MCF 10A (cell line): ENCODE measurements at regions not wholly inside any gene's neighbourhood (a gene's known extent, or its start where the extent isn't known, plus 50 kb on each side); places are given as distances from the start of the nearest gene placed in this dataset.

Experiments used
- BruUV-seq: library from RNA; stranded (reverse); fragments of 400-500 nt; replicated peaks from 2 replicates; lab custom pipeline; 2021; lab: Mats Ljungman, UMichigan
- CTCF ChIA-PET: fragments of 300-600 bp; sonication (Branson Sonifier 250); formaldehyde crosslinking; extraction: SDS; loops from one replicate; lab custom pipeline; 2021; ENCODE audit warnings: antibody characterized with exemption, inconsistent platforms; lab: Yijun Ruan, JAX
- POLR2A ChIA-PET: fragments of 300-600, 350-650 bp; sonication (Branson Sonifier 250); formaldehyde crosslinking; extraction: SDS; loops from one replicate; lab custom pipeline; 2020; ENCODE audit warnings: antibody characterized with exemption, inconsistent platforms; lab: Yijun Ruan, JAX
- DNase-seq: peaks from one replicate; pipeline ENCODE4 v3.0.0-alpha.2; 2018; ENCODE audit not compliant: unreplicated experiment
- H3K27ac Mint-ChIP-seq: one replicate; pipeline ENCODE4 v1.8.0; 2022; ENCODE audit warnings: mild to moderate bottlenecking, low read depth, mixed read lengths; ENCODE audit not compliant: unreplicated experiment
- H3K27me3 Mint-ChIP-seq: one replicate; pipeline ENCODE4 v1.8.0; 2022; ENCODE audit warnings: mixed read lengths; ENCODE audit not compliant: insufficient read depth, unreplicated experiment
- H3K36me3 Mint-ChIP-seq: one replicate; pipeline ENCODE4 v1.8.0; 2022; ENCODE audit warnings: mild to moderate bottlenecking, moderate library complexity, mixed read lengths; ENCODE audit not compliant: insufficient read depth, unreplicated experiment
- H3K4me1 Mint-ChIP-seq: one replicate; pipeline ENCODE4 v1.8.0; 2022; ENCODE audit warnings: mixed read lengths; ENCODE audit not compliant: insufficient read depth, unreplicated experiment
- H3K4me3 Mint-ChIP-seq: one replicate; pipeline ENCODE4 v1.8.0; 2022; ENCODE audit warnings: mild to moderate bottlenecking, moderate library complexity, mixed read lengths; ENCODE audit not compliant: unreplicated experiment
- H3K9me3 Mint-ChIP-seq: one replicate; pipeline ENCODE4 v1.8.0; 2022; ENCODE audit warnings: mixed read lengths; ENCODE audit not compliant: unreplicated experiment
- intact Hi-C: fragments of 100-400 bp; cut with micrococcal nuclease; formaldehyde crosslinking; loops from 2 replicates; pipeline ENCODE4 v1.14.1; 2022
- TF ChIP-seq, protein P1 (sequence below): fragments of 200-600 bp; IDR thresholded peaks from one replicate; pipeline ENCODE4 v1.8.0; 2022; ENCODE audit warnings: antibody characterized with exemption, mild to moderate bottlenecking; ENCODE audit not compliant: unreplicated experiment

GRCh38 chr3:174613173-174613572, 246.0 kb upstream of the NAALADL2 start:
- ChIA-PET CTCF (no interaction called here), POLR2A (no interaction called here)
- no peaks in the 10 kb centered on the region for H3K4me1 Mint-ChIP-seq
- no TSS peak for BruUV-seq
- TF ChIP-seq, protein P1, sequence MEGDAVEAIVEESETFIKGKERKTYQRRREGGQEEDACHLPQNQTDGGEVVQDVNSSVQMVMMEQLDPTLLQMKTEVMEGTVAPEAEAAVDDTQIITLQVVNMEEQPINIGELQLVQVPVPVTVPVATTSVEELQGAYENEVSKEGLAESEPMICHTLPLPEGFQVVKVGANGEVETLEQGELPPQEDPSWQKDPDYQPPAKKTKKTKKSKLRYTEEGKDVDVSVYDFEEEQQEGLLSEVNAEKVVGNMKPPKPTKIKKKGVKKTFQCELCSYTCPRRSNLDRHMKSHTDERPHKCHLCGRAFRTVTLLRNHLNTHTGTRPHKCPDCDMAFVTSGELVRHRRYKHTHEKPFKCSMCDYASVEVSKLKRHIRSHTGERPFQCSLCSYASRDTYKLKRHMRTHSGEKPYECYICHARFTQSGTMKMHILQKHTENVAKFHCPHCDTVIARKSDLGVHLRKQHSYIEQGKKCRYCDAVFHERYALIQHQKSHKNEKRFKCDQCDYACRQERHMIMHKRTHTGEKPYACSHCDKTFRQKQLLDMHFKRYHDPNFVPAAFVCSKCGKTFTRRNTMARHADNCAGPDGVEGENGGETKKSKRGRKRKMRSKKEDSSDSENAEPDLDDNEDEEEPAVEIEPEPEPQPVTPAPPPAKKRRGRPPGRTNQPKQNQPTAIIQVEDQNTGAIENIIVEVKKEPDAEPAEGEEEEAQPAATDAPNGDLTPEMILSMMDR = no peak
- intact Hi-C loops = loop anchor here (10.0 kb wide), 1 partner anchor 488 kb away; no protein-coding TSS in a partner anchor
- no peaks in the 10 kb centered on the region for H3K27me3 Mint-ChIP-seq
- H3K4me3 Mint-ChIP-seq = no peak overlapping the region
- no peak overlapping the region for H3K27ac Mint-ChIP-seq
- no peaks in the 10 kb centered on the region for H3K9me3 Mint-ChIP-seq
- no peak for DNase-seq
- H3K36me3 Mint-ChIP-seq = no peaks in the 10 kb centered on the region

DNA sequence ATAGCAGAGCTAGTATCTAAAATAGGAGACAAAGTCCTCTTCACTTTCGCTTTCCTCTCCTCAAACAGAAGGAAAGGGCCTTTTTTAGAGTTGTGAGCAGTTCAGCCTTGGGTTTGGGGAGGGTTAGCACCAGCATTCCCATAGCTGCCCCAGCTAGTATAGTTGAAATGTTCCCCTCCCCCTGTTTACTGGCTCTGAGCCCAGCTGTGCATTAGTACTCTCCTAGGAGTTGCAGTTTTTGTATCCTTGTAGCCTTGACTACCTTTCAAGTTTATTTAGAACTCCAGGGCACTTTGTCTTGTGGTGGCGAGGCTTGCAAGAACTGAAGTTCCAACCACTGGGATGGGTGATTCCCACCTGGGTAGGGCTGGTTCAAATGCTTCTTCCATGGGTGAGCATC, 245.1 kb upstream of the NAALADL2 start:
- Mint-ChIP-seq H3K27me3 (no peaks in the 10 kb centered on the region), H3K9me3 (no peaks in the 10 kb centered on the region), H3K36me3 (no peaks in the 10 kb centered on the region), H3K4me3 (no peak overlapping the region), H3K4me1 (no peaks in the 10 kb centered on the region), H3K27ac (no peak overlapping the region)
- peak; percentile 6 for DNase-seq
- BruUV-seq = no TSS peak
- CTCF ChIA-PET = no interaction called here
- POLR2A ChIA-PET = no interaction called here
- intact Hi-C loops = loop anchor here (10.0 kb wide), 1 partner anchor 489 kb away; no protein-coding TSS in a partner anchor
- TF ChIP-seq, protein P1 = no peak

DNA sequence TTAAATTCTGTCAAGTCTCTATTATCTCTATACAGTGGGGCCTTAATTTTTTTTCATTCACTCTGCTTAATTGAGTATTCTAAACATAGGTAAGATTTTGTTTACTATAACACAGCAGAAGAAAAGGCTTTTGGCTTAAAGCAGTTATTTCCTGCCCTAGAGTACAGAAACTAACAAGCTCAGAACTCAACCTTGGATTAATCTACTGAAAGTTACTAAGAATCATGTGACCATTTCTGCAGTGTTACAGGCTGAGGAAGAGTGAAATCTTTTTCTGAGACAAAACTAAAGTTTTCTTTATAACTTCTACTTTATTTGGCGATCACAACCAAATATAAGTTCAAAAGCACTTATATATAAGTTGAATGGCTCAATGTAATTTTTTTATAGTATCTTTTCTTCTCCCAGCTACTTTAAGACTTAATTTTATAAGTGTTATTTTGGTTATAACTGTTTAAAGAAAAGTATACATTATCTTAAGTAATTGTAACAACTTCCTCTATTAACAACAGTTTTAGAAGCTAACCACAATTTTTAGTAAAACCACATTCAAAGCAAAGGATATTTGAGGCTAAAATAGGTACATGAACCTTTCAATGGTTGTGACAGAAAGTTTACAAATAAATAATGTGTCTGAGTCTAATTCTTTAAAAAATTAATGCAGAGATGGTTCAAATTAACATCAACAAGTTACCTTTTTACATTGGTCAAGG, 240.6 kb upstream of the NAALADL2 start:
- no peaks in the 10 kb centered on the region for H3K9me3 Mint-ChIP-seq
- H3K4me3 Mint-ChIP-seq = no peak overlapping the region
- no peaks in the 10 kb centered on the region for H3K27me3 Mint-ChIP-seq
- TF ChIP-seq, protein P1 = no peak
- DNase-seq = no peak
- ChIA-PET CTCF (interaction anchor here (0.6 to 0.9 kb wide), 3 partner anchors 22 to 306 kb away, joined by 3 read pairs; no protein-coding TSS in a partner anchor), POLR2A (no interaction called here)
- H3K4me1 Mint-ChIP-seq = no peaks in the 10 kb centered on the region
- H3K36me3 Mint-ChIP-seq = peaks cover 4% of the 10 kb centered on the region
- intact Hi-C loops = loop anchor here (10.0 kb wide), 1 partner anchor 494 kb away; no protein-coding TSS in a partner anchor
- no TSS peak for BruUV-seq
- no peak overlapping the region for H3K27ac Mint-ChIP-seq

- peaks cover 4% of the 10 kb centered on the region for H3K36me3 Mint-ChIP-seq
- no TSS peak for BruUV-seq
- H3K9me3 Mint-ChIP-seq = no peaks in the 10 kb centered on the region
- H3K4me1 Mint-ChIP-seq = no peaks in the 10 kb centered on the region
- no peak overlapping the region for H3K4me3 Mint-ChIP-seq
- POLR2A ChIA-PET = no interaction called here
- intact Hi-C loops = loop anchor here (10.0 kb wide), 1 partner anchor 494 kb away; no protein-coding TSS in a partner anchor
- no peak overlapping the region for H3K27ac Mint-ChIP-seq
- TF ChIP-seq, protein P1 = no peak
- DNase-seq = no peak
- CTCF ChIA-PET = interaction anchor here (0.6 to 0.9 kb wide), 2 partner anchors 23 to 307 kb away, joined by 3 read pairs; no protein-coding TSS in a partner anchor
- no peaks in the 10 kb centered on the region for H3K27me3 Mint-ChIP-seq
Observed at GRCh38 chr3:174619239-174619638, 239.9 kb upstream of the NAALADL2 start.
